ENCODE measurements at regions not wholly inside any gene's neighbourhood (a gene's known extent, or its start where the extent isn't known, plus 50 kb on each side); places are given as distances from the start of the nearest gene placed in this dataset.

DNA sequence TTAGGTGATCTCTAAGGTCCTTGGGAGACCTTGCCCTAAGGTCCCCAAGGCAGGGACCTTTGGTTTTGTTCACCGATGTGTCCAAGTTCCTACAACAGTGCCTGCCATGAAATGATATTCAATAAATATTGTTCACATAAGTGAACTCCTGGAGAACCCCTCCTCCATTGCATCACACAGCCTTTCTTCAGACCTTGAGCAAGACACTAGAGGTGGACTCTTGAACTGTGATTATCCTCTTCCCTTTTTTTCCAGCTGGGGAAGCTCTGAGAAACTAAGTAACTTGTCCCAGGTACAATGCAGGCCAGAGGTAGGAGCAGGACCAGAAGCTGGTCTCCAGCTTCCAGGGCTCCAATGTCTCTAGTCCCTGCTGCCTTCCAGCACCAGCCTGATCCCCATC lies 76.6 kb upstream of the LMO1 start:
- DNase-seq, result no peak

GRCh38 chr11:8339592-8340022 lies 75.9 kb upstream of the LMO1 start:
- no peak for DNase-seq

DNA sequence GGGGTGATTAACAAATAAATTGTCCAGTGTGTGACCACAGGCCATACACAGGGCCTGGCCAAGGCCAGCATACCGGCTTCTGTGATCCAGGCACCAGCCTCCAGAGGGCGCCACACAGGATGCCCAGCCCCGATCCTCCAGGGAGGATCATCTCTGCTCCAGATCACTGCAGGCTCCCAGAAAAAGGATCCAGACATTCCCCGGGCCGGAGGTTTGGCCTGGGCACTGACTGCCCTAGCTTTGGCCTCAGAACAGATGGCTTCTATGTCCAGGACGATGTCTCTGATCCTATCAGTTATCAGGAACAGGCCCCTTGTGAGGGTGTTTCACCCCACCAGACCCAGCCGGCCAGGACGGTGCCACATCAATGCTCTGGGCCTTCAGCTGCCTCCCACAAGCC lies 74.5 kb upstream of the LMO1 start:
- DNase-seq, result peak; percentile 69

- DNase-seq, result peak; percentile 69
Measured at GRCh38 chr11:8337130-8337795, 73.6 kb upstream of the LMO1 start.

- DNase-seq, result no peak
Measured at GRCh38 chr11:8336356-8337129, 72.9 kb upstream of the LMO1 start.

GRCh38 chr11:8335683-8336082 lies 72.0 kb upstream of the LMO1 start:
- no peak for DNase-seq

DNA sequence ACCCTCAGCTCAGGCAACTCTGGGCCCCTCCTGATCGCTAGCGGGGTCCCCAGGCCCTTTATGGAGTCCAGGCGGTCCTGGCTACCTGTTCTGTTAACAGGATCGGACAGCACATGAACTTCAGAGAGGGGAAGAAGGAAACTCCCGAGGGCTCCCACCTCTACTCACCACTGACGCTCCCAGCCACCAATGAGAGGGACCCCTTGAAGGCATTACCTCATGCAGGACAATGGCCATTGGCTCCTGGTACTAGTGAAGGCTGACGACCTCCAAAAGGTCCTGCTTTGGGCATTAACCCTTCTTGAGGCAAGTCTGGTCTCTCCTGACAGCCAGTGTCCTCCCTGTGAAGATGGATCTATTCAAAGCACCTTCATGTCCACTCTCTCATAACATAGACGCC lies 71.5 kb upstream of the LMO1 start:
- no peak for DNase-seq

DNA sequence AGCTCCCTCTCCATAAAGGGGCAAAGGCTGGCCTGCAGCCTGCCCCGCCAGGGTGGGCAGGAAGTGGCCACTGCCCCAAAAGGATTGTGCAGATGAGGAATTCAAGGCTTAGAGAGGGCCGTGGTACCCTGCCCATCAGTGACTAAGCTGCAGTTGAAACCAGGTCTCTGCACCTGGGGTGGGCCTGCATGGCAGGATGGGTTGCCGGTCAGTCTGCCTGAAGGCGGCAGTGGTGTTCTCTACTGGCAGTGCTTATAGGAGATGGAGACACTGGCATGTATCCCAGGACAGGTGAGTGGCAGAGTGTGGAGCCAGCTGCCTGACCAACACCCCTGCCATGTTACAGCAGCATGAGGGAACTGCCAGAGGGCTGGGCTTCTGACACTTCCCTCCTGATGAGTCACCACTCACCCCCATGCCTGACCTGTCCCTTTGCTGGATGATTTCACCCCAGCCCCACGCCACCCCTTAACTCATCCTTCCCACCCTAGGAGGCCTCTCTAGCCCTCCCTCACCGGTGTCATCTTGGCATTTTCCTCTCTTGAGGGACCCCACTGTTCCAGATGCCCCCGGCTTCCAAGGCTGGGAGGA lies 70.2 kb upstream of the LMO1 start:
- no peak for DNase-seq

DNA sequence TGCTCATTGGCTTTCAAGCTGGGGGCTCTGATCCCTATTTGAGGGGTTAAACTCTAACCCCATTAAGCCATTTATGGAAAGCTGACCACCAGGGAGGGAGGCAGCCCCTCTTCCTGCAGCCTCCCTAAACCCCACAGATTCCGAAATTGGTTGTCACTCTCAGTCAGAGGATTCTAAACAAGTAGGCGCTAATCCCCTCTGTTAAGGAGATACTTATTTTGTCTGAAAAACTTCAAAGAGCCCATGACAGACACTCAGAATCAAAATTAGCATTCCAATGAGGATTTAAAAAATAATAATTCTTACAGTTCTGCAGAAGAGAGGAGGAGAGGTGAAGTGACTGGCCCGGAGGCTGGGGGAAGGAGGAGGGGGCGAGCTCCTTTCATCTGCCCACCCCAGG lies 69.7 kb upstream of the LMO1 start:
- peak; percentile 33 for DNase-seq

GRCh38 chr11:8332891-8333290 lies 69.2 kb upstream of the LMO1 start:
- no peak for DNase-seq

- DNase-seq, result no peak
Measured at GRCh38 chr11:8332196-8332595, 68.5 kb upstream of the LMO1 start.

- DNase-seq, result no peak
Measured at GRCh38 chr11:8331767-8332166, 68.1 kb upstream of the LMO1 start.

DNA sequence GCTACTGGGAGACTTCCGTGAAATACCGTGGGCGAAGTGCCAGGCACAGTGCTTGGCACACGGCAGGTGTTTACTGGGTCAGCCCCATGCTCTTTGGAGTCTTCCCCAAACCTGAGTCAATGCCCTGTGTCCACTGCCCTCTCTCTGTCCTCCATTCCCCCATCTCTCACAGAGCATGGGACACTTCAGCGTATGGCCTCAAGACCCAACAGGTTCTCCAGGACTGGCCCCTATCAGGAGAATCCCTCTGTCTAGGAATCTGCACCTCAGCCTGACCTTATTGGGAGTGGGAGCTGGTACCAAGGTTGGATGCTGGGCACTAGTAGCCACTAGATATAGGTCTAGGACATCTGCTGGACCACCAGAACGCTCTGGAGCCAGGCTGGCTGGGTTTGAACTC lies 67.2 kb upstream of the LMO1 start:
- DNase-seq, result no peak

DNA sequence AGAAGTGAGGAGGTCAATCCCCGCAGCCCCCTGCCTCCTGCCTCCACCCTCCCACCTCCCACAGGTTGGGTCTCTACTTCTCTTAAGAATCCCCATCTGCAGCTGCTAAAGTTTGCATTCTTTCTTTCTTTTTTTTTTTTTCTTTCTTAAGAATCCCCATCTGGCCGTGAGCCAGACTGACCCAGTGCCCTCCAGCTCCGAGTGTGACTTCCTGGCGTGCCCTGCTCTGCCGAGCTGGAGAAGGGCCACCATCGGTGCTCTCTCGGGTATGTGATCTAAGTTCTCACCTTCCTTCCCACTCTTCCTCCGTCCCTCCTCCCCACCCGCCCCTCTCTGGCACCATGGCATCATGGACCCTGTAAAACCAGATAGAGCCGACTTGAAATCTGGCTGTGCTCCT lies 66.7 kb upstream of the LMO1 start:
- DNase-seq, result peak; percentile 45

- DNase-seq, result peak; percentile 70
Measured at GRCh38 chr11:8329847-8330361, 66.2 kb upstream of the LMO1 start.

DNA sequence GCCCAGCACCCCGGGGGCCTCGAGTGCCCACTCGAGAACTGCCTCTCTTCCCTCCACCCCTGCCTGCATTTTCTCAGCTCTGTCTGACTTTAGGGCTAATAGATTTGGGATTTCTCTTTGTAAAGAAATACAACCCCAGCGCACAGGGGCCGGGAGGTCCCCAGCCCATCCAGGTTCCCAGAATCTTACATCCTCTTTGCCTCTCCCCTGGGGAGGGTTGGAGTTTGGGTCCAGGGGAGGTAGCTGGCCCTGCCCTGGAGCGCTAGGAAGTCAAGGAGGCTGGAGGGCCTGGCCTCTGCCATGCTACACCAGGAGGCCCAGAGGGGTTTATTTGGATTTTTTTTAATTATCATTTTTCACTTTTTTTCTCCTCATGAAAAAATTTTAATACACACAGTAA lies 65.7 kb upstream of the LMO1 start:
- DNase-seq, result no peak

DNA sequence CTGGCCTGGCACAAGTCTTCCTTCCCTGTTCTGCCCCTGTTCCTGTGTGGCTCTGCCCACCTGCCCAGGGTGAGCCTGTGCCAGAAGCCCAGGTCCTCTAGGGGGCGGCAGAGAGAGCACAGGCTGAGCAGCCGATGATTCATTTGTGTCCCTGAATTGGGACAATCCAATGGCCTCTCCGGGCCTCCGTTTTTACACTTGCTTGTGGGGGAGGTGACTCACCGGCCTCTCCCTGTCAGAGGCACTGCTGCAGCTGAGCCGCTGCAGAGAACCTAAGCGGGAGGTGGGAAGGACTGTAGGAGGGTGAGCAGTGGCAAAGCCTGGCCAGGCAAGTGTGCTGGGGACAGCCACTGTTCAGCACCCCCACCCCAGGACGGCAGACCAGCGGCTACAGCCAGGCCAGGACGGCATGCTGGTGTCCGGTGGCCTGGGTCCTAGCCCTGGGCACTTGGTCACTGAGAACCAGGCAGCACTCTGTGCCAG lies 65.2 kb upstream of the LMO1 start:
- DNase-seq, result peak; percentile 91

GRCh38 chr11:8328231-8328794 lies 64.6 kb upstream of the LMO1 start:
- DNase-seq, result no peak

DNA sequence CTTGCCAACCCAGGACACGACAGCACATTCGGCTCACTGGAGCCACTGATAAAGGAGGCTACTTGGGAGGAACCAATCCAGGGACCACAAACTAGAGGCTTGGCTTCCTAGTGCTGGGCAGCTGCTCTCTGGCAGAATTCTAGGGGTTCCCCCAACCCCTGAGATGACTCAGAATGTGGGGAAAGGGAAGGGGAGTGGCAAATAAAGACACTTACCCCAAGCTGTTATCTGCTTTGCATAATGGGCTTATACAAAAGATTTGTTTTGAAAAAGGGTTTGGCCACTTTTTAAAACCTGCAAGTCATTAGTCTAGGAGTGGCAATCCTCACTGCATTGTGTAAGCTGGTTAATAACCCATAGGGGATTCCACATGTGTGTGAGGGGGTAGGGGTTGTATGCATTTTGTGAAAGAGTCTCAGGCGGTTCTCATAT lies 64.1 kb upstream of the LMO1 start:
- no peak for DNase-seq

GRCh38 chr11:8326337-8326736 lies 62.7 kb upstream of the LMO1 start:
- DNase-seq, result no peak

GRCh38 chr11:8325591-8326304 lies 62.1 kb upstream of the LMO1 start:
- DNase-seq, result no peak

GRCh38 chr11:8323161-8323935 lies 59.7 kb upstream of the LMO1 start:
- no peak for DNase-seq
